ENCODE measurements at regions not wholly inside any gene's neighbourhood (a gene's known extent, or its start where the extent isn't known, plus 50 kb on each side); places are given as distances from the start of the nearest gene placed in this dataset.

DNA sequence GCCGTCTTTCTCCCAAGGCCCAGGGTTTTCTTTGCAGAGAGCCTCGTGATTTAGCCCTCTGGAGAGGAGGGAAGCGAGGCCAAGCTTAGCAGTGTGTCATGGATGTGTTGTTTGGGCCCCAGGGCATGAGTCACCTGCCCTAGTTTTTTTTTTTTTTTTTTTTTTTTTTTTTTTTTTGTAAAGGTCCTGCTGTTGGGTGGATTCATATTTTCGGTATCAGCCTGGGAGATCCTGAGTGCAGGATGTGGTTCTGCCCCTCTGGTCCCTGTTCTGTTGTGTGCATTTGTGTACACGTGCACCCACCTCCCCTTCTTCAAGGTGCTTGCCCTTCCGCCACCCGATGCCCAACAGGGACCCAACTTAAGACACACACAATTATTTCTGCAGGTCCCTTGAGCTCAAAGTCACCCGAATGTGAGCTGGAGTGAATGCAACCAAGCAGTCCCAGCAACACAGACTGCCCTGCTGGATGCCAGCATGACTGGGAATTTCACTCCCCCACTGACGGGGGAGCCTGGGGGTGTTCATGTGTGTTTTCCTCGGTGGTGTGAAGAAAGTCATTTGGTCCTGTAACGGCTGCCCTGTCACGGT lies 265.8 kb upstream of the TNRC6C start:
- TF ChIP-seq SUZ12 (IDR thresholded peaks at IDR 0.05; ENCODE audit: low read length): no peak
- TF ChIP-seq HDAC6 (IDR thresholded peaks at IDR 0.05; ENCODE audit: low read depth, low read length): no peak
- no peak for TF ChIP-seq RAD21 (IDR thresholded peaks at IDR 0.05 in 1 of 2, conservative IDR thresholded peaks at IDR 0.05 in 1 of 2; ENCODE audit: low read depth in 2 of 2, low read length in 2 of 2)
- no peak for TF ChIP-seq GABPA (IDR thresholded peaks at IDR 0.05; ENCODE audit: borderline replicate concordance, insufficient read depth, low read length)
- TF ChIP-seq POLR2AphosphoS5 (IDR thresholded peaks at IDR 0.05; ENCODE audit: low read depth, low read length): no peak
- no peak for TF ChIP-seq TCF12 (IDR thresholded peaks at IDR 0.05; ENCODE audit: low read depth, low read length)
- no peak for TF ChIP-seq PHF8 (conservative IDR thresholded peaks at IDR 0.05; ENCODE audit: low read depth, low read length)
- TF ChIP-seq, protein P1, sequence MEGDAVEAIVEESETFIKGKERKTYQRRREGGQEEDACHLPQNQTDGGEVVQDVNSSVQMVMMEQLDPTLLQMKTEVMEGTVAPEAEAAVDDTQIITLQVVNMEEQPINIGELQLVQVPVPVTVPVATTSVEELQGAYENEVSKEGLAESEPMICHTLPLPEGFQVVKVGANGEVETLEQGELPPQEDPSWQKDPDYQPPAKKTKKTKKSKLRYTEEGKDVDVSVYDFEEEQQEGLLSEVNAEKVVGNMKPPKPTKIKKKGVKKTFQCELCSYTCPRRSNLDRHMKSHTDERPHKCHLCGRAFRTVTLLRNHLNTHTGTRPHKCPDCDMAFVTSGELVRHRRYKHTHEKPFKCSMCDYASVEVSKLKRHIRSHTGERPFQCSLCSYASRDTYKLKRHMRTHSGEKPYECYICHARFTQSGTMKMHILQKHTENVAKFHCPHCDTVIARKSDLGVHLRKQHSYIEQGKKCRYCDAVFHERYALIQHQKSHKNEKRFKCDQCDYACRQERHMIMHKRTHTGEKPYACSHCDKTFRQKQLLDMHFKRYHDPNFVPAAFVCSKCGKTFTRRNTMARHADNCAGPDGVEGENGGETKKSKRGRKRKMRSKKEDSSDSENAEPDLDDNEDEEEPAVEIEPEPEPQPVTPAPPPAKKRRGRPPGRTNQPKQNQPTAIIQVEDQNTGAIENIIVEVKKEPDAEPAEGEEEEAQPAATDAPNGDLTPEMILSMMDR (IDR thresholded peaks at IDR 0.05; ENCODE audit: control extremely low read depth in 1 of 3, insufficient read depth in 1 of 3, low read depth in 1 of 3, low read length in 3 of 3): no peak
- no peak for TF ChIP-seq EP300 (IDR thresholded peaks at IDR 0.05; ENCODE audit: borderline replicate concordance in 1 of 2, low read depth in 2 of 2, low read length in 2 of 2)
- TF ChIP-seq CBX8 (IDR thresholded peaks at IDR 0.05; ENCODE audit: borderline replicate concordance, low read depth, low read length): no peak
- no peak for TF ChIP-seq YY1 (IDR thresholded peaks at IDR 0.05; ENCODE audit: low read depth, low read length)
